Stimulated activated CD4-positive, alpha-beta T cell treated with anti-CD3 and anti-CD28 coated beads, Interleukin-15, amount 100 ng/mL, for 24 hours (primary cell): ENCODE measurements at regions not wholly inside any gene's neighbourhood (a gene's known extent, or its start where the extent isn't known, plus 50 kb on each side); places are given as distances from the start of the nearest gene placed in this dataset.
"Not testable (repeated sequence)": the region's sequence is repeated elsewhere in the genome, so short reads cannot be mapped to it uniquely, and the experiment has no call there.

Experiments
- DNase-seq: peaks from one replicate; pipeline ENCODE4 v3.0.0-alpha.2; 2020

DNA sequence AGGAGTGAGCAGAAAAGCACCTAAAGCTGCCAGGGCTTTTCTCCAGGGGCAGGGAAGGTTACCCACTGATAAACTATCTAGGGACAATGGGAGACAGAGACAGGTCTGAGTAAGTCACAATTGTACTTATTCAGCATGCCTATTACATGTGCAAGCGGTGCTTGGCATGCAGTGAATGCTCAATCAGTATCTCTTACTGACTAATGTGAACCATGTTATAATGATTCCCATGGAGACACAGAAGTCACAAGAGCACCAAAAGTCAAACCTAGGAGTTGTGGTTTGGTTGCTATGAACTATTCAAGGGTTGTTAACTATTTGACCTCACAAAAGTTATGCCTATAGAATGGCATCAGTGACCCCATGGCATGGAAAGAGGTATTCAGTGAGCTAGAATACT lies 50.0 kb upstream of the RASGRP1 start:
- DNase-seq: no peak

DNA sequence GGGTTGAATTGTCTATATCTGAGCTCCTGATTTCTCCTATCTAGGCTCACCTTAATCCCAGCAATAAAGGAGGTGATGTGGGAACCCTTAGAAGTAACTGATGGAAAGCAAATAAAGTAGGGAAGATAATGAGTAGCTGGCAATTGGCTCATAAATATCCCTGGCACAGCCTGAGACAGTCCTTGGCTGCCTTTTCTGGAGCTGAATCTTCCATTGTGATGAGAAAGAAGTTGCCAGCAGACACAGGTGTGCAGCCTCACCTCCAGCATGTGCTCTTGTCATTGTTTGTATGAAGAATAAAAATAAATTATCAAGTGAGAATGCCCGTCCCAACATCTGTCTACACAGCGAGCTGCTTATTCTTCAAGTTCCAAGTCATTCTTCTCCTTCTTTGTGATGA lies 53.2 kb upstream of the RASGRP1 start:
- DNase-seq: no peak

DNA sequence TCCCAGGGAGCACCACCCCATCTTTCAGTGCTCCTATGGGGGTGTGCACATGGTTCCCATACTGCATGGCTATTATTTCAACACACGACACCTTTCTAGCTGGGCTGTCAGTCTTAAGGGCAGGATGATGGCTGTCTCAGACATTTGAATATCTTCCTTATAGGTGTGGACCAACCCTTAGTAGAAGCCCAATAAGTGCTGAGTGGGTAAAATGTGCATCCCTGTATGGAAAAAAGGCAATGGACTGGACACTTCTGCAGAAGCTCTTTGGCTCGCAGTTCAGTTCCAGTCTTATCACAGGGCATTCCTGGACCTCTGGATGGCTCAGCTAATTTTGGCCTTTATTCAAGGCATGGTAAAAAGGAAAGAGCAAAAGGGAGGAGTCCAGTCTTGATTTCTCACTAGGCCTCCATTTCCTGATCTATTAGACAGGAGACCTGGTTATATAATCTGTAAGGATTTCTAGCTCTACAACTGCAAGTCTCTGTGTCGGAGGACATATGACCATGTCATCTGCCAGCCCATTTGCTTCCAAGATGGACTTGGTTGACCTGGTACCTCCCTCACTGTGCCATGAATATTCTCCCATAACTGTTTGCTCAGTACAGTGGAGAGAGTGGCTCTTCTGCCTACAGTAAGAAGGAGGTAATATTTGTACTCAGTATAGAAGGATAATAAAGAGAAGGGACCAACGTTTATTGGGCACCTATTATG lies 53.8 kb upstream of the RASGRP1 start:
- no peak for DNase-seq

- no peak for DNase-seq
Observed at GRCh38 chr15:38620098-38620497, 55.5 kb upstream of the RASGRP1 start.

DNA sequence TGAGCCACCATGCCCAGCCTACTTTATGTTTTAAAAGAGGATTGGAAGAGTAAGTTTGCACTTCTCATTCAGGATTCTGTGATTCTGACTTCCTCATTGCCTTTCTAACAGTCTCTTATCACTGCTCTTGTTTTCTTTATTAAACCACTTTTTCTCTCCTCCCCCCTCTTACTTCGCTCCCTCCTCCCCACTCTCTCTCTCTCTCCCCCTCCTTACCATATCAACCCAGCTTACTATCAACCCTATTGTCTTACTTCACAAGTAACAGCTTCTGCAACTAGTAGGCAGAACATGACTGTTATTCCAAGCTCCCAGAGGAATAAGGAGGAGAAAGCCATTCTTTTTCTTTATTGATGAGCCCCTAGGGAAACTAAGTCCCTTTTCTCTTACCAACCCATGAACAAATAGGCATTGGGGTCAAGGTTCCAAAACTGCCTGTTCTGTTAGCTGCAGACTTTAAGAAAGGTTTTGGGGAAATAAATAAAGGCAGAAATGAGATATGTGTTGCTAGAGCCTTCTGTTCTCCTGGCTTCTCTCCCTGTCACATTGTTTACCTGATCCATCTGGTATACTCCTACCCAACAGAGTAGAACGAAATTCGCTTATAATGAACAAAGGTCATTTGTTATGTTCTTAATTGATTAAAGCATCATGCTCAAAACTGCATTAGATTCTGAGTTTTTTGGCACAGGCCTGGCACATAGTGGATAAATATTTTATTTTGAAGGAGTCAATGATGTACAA lies 56.4 kb upstream of the RASGRP1 start:
- DNase-seq: no peak

GRCh38 chr15:38622304-38622703 lies 57.7 kb upstream of the RASGRP1 start:
- DNase-seq: no peak

- no peak for DNase-seq
Observed at GRCh38 chr15:38622908-38623307, 58.3 kb upstream of the RASGRP1 start.

DNA sequence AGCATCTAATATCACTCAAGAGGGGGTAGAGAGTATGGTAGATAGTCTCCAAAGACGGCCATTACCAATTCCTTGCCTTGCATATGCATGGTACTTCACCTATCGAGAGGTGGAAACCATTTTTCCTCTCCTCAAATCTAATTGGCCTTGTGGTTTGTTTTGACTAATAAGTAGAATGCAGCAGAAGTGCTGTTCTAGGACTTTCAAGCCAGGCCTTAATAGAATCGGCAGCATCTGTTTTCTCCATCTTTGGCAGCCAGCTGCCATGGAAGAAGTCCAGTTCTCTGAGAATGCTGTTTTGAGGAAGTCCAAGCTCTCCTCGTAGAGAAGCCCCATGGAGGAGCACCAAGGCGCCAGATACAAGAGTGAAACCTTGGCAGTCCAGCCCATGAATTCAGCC lies 59.1 kb upstream of the RASGRP1 start:
- DNase-seq: no peak

- no peak for DNase-seq
Observed at GRCh38 chr15:38624244-38625205, 59.9 kb upstream of the RASGRP1 start.

- no peak for DNase-seq
Observed at GRCh38 chr15:38625886-38626285, 61.3 kb upstream of the RASGRP1 start.

DNA sequence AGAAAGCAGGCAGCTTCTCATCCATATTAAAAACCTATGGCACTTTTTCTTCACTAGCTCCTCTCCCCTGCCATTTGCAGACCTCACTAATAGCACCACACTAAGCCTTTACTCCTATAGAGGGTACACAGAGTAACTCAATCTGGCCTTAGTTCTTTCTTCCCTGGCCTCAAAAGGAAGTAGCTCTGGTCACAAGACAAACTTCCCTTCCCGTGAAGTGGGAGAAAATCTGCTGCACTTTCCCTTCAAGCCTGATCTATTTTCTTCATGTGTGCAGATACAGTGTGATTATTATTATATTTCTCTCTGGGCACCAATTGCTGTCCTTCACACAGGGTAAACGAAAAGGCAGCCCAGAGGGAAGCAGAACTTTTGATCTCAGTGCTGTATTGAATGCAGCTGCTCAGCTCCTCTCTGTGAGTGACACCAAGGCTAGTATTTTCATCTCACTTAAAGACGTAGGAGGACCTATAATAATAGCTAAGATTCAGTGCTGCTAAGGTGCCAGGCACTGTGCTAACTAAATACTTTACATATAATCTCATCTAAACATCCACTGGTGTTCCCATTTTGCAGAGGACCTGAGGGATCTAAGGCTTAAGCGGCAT lies 61.9 kb upstream of the RASGRP1 start:
- DNase-seq: no peak

GRCh38 chr15:38627689-38628277 lies 63.2 kb upstream of the RASGRP1 start:
- DNase-seq: no peak

DNA sequence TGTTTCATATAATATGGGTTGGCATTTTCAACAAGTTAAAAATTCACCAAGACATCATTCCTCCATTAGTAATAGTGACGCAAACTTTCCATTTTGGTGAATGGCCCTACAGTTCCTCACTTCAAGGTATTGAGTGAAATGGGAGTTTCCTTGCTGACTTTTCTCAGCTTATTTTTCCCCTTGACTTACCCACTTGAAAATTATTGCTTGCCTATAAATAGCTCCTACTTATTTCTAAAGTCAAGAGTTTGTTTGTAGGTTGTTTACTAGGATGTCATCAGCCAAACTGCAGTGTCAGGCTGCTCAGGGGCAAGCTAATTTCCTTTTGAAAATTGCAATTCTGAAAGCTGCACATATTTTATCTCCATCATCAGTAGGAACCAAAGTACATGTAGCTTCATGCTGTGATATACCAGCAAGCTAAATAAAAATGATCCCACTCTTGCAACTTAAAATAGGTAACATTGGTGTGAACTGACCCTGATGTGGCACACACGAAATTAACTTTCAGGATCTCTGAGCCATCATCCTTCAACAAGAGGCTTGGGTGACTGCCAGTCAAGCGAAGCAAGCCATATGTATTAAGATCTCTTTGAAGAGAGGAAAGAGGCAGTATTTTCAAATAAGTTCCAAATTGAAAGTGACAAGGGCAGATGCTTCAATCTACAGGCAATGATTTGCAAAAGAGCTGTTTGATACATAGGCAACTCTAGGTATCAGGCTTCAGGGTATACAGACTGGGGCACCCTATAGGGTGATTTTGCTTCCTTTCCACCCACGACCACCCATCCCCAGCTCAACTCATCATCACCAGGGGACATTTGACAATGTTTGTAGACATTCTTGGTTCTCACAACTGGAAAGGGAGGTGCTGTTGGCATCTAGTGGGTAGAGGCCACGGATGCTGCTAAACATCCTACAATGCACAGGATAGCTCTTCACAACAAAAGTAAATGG lies 66.8 kb upstream of the RASGRP1 start:
- DNase-seq: no peak

DNA sequence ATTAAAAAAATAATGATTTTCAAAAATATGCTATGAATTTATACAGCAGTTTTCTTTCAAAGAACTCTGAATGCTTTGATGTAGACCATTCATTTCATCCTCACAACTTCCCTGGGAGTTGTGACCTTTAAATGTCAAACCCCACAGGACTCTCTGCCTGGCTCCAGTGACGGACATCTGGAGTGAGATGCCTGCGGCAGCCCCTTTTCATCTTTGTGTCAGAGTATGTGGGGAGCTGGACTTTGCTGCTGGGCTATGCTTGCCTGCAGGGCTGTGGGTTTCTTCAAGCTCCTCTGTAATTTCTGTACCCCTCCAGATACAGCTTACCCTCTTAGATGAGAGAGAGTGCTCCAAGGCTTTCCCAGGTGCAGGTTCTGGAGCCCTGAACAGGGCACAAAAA lies 70.6 kb upstream of the RASGRP1 start:
- no peak for DNase-seq

DNA sequence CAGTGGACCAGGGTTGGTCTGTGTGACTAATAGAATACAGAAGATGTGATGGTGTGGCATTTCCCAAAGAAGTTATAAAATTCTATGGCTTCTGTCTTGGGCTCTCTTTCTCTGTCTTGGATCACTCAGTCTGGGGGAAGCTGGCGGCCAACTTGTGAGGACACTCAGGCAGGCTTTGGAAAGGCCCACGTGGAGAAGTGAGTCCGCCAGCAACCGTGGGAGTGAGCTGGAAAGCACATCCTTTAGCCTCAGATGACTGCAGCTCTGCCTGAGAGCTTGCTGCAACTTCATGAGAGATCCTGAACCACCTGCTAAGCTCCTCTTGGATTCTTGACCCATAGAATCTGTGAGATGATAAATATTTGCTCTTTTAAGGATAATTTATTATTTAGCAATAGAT lies 72.0 kb upstream of the RASGRP1 start:
- DNase-seq: no peak

DNA sequence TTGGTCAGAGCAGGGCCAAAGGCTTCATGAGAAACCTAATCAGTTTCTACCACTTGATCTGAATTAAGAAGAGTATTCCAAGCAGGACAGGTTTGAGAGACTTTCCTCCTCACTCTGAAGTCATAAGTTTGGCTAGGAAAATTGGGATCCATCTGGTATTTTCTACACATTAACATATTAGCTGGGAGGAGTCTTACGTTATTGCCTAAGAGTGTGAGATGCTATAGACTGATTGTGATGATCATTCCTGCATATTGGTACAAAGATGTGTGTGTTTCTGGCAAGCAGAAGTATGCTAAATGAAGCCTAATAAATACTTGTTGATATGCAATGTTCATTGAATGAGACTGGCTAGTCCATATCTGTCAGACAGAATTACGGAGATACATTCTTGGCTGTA lies 73.5 kb upstream of the RASGRP1 start:
- no peak for DNase-seq

DNA sequence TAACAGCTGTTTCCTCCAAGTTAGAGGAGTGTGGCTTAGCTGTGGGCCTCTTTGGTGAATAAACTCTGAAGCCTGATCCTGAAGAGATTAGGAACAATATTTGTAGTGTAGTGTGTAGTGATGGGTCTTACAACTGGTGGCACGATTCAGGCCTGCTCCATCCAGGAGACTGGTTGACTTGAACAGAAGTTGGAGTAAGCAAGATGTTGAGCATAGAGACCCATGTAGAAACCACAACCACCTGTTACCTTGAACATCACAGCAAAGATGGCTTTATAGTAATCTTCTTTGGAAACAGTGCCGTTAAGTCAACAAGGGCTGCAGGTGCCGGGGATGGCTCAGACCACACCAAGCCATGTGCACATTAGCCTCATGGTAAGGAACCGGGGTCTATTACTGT lies 74.2 kb upstream of the RASGRP1 start:
- no peak for DNase-seq

- no peak for DNase-seq
Observed at GRCh38 chr15:38642689-38643270, 78.2 kb upstream of the RASGRP1 start.

DNA sequence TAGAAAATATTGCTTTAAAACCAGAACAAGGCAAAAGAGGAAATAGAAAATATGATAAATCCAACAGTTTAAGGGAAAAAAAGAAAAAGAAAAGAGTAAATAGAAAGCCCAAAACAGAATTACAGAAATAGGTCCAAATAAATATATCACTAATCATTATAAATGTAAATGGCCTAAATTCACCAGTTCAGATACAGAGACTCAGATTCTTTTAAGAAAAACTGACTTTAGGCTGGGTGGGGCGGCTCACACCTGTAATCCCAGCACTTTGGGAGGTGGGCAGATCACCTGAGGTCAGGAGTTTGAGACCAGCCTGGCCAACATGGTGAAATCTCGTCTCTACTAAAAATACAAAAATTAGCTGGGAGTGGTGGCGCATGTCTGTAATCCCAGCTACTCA lies 79.7 kb upstream of the RASGRP1 start:
- not testable (repeated sequence) for DNase-seq

DNA sequence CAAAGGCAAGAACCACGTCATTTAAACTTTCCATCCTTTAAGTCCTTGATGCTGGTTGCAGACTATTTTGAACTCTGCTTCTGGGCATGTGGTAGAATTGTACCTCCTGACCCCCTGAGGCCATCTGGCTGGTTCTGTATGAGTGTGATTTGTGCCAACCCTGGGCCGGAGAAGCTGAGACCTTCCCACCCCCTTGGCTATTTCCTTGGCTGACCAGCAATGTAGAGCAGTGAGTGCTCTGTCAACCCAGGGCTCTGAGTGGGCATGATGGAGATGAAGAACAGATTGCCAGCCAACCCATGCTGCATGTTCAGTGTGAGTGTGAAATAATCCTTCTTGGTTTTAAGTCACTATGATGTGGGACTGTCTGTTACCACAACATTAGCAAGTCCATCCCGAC lies 82.1 kb upstream of the RASGRP1 start:
- DNase-seq: no peak

GRCh38 chr15:38647683-38648082 lies 83.1 kb upstream of the RASGRP1 start:
- DNase-seq: no peak
